ENCODE measurements at regions not wholly inside any gene's neighbourhood (a gene's known extent, or its start where the extent isn't known, plus 50 kb on each side); places are given as distances from the start of the nearest gene placed in this dataset.
"Not testable (repeated sequence)": the region's sequence is repeated elsewhere in the genome, so short reads cannot be mapped to it uniquely, and the experiment has no call there.

DNA sequence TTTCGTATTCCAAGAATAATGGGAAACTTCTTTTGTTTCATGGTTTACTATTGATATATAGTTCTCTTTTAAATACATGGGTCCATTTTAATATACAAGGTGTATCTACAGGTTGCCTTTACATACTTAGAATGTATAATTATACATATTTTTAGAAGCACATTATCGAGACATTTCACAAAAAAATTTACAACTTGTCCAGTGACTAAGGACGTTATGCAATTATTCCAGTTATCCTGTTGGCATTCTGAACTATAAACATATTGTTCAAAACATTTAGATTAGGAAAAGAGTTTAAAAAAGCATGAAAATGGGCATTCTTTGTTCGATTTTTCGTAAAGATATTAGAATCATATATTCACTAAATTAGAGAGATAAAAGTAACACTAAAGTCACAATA, 344.6 kb upstream of the TMEFF2 start:
- no peak for DNase-seq

GRCh38 chr2:192536922-192537624, 342.3 kb upstream of the TMEFF2 start:
- DNase-seq, result no peak

DNA sequence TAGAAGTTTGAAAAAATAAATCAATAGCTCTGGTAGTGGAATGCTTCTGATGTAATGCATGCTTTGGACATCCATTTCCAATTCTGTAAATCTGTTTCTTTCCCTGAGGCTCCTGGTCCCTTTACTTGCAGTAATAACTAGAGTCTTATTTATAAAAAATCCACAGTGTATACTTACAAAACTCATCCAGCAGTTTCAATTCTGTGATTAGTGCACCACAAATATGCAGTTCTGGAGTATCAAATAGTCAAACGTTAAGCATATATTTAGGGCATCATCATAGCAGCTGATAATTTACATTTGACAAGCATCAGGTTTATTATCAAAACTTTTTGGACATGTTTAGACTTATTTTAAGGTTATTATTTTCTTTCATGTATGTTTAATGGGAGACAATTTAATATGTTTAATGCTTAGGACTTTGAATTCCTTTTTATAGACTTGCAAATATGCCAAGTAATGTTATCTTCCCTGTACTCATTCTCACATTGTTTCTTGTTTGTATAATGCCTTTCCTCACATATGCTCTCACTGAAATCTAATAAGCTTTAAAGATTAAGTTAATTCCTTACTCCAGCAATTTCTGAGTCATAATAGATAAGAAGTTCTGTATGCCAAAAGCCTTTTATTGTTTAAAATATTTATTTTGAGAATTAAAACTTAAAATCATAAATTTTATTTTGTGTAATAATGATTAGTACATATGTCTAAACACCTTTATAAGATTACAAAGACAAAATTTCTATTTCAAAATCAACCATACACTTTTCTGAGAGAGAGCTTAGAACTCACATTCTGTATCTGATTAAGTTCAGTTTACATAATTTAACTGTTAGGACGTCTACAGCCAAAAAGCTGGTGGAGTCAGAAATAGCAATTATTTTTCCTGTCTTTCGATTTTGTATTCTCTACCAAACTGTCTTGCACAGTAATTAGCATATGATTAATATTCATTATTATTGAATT, 341.5 kb upstream of the TMEFF2 start:
- peak; percentile 1 for DNase-seq

DNA sequence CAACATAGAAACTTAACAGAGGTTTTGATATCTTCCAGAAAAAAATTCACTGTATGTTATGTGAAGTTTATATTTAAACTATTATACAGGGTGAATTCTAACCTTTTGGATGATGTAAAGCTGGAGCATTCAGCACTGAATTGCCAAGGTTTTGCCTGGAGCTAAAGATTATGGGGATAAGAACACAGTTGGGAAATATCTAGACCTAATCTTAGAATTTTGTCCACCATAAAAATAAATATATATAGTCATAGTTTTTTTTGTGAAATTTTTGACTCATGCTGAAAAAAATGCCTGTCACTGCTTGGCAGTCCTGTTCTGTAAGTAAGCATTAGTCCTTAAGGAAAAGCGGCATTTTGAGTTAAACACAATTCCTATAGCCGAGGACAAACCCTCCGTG, 339.3 kb upstream of the TMEFF2 start:
- no peak for DNase-seq

DNA sequence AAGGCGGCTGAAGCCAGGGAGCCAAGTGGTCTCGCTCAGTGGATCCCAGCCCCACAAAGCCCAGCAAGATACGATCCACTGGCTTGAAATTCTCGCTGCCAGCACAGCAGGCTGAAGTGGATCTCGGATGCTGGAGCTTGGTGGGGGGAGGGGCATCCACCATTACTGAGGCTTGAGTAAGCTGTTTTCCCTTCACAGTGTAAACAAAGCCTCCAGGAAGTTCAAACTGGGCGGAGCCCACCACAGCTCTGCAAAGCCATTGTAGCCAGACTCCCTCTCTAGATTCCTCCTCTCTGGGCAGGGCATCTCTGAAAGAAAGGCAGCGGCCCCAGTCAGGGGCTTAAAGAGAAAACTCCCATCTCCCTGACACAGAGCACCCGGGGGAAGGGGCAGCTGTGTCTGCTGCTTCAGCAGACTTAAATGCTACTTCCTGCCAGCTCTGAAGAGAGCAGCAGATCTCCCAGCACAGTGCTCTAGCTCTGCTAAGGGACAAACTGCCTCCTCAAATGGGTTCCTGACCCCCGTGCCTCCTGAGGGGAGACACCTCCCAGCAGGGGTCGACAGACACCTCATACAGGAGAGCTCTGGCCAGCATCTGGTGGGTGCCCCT, 330.0 kb upstream of the TMEFF2 start:
- DNase-seq, result not testable (repeated sequence)

DNA sequence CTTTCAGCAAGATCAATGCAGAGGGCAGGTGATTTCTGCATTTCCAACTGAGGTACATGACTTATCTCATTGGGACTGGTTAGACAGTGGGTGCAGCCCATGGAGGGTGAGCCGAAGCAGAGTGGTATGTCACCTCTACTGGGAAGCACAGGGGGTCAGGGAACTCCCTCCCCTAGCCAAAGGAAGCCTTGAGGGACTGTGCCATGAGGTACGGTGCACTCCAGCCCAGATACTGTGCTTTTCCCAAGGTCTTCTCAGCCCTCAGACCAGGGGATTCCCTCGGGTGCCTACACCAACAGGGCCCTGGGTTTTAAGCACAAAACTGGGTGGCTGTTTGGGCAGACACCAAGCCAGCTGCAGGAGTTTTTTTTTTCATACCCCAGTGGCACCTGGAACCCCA, 329.5 kb upstream of the TMEFF2 start:
- DNase-seq, result not testable (repeated sequence)

- no peak for DNase-seq
These were observed 321.2 kb upstream of the TMEFF2 start for GRCh38 chr2:192515937-192516336.

DNA sequence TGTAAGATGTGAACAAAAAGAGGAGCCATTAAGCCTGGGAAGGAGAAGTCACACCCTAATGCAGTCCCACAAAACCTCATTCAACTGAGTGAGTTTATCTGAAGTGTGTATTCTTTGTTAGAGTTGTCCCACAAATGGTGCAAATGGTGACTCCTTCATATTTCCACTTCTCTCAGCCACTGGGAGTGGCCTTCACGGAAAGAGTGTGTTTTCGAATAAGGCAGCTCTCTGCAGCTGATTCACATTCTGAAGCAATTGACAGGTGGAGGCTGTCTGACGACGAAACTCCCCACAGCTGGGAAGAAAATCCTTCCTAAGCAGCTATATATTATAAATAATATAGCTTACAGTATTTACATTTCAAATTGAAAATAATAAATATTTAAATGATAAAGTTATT, 318.8 kb upstream of the TMEFF2 start:
- no peak for DNase-seq

- DNase-seq, result not testable (repeated sequence)
These were observed 313.2 kb upstream of the TMEFF2 start for GRCh38 chr2:192507836-192508450.

GRCh38 chr2:192500550-192501200, 305.9 kb upstream of the TMEFF2 start:
- no peak for DNase-seq

DNA sequence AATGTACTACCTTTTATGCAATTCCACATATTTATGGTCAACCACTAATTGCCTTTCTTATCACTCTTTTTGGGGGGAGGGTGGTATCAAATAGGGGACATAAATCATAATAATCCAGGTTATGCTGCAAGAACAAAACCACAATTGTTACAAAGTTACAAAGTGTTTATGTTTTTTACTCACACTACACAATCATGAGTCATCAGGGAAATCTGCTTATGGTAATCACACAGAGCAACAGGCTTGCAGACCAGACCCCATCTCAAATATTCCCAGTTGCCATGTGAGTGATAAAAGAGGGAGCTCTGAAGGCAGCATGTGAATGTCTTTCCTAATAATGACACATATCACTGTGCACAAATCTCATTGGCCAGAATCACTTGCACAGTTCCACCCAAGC, 304.7 kb upstream of the TMEFF2 start:
- no peak for DNase-seq

DNA sequence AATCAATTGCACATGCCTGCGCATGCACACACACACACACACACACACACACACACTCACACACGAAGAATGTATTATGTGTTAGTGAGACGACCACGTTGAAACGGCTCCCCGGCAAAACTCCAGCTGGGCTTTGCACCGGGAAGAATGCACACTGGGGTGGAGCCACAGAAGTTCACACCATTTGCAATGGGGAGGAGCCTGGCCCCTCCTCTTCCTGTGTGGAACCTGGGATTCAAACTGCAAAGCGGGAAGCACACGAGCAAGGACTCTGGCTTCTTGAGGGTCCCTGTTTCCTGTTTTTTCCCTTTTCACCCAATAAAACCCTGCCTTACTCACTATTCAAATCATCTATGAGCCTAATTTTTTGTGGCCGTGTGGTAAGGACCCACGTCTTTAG, 304.0 kb upstream of the TMEFF2 start:
- no peak for DNase-seq

DNA sequence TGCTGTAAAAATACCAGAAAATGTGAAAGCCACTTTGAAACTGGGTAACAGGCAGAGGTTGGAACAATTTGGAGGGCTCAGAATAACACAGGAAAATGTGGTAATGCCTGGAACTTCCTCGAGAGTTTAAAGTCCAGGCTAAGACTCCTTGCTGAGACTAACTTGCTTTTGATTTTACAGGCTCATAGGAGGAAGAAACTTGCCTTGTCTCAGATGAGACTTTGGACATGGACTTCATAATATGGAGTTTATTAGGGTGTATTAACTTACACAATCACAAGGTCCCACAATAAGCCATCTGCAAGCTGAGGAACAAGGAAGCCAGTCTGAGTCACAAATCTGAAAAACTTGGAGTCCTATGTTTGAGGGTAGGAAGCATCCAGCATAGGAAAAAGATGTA, 293.4 kb upstream of the TMEFF2 start:
- DNase-seq, result not testable (repeated sequence)

- no peak for DNase-seq
These were observed 292.9 kb upstream of the TMEFF2 start for GRCh38 chr2:192487636-192488035.

- DNase-seq, result no peak
These were observed 290.2 kb upstream of the TMEFF2 start for GRCh38 chr2:192484903-192485302.

DNA sequence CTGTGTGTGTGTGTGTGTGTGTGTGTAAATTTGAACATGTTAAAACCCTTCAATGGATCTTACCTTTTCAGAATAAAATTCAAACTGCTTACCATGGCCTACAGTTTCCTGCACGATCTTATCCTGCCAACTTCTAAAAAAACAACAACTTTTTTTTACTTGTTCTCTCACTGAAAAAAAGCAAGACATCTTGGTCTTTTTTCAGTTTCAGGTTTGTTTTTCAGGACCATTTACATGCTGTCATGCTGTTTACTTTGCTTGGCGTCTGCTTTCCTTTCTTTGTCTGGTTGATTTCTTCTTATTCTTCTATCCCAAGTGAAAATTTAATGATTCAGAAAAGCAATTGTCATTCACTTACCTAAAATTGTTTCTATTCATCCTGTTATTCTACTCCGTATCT, 286.3 kb upstream of the TMEFF2 start:
- no peak for DNase-seq

- no peak for DNase-seq
These were observed 278.6 kb upstream of the TMEFF2 start for GRCh38 chr2:192473331-192473730.

DNA sequence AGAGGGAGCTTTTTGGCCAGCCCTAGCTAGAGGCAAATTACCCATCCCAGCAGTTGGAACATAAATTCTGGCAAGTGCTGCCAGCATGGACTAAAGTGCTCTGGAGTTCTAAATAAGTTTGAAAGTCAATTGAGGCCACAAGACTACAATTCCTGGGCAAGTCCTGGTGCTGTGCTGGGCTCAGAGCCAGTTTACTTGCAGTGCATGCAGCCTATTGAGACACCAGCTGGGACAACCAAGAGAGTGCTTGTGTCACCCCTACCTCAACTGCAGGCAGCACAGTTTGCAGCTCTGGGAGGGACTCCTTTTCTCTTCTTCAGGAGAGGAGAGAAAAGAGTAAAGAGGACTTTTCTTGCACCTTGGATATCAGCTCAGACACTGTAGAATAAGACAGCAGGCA, 277.2 kb upstream of the TMEFF2 start:
- DNase-seq, result no peak

DNA sequence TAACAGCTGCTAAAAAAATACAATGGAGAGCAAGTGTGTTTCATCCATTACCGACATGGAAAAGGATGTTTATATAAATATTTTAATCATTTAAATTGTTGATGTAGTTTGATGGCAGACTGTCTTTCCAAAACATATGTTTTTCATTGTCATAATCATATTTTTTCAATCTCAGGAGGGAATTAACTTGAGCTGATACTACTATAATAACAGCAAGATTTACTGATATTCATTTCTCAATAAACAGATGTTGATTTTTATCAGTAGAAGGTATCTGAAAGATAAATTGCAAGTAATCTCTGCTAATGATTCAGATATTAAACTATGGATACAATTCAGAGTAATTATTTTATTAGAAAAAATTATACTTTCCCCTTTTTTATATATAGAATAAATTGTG, 274.9 kb upstream of the TMEFF2 start:
- no peak for DNase-seq

DNA sequence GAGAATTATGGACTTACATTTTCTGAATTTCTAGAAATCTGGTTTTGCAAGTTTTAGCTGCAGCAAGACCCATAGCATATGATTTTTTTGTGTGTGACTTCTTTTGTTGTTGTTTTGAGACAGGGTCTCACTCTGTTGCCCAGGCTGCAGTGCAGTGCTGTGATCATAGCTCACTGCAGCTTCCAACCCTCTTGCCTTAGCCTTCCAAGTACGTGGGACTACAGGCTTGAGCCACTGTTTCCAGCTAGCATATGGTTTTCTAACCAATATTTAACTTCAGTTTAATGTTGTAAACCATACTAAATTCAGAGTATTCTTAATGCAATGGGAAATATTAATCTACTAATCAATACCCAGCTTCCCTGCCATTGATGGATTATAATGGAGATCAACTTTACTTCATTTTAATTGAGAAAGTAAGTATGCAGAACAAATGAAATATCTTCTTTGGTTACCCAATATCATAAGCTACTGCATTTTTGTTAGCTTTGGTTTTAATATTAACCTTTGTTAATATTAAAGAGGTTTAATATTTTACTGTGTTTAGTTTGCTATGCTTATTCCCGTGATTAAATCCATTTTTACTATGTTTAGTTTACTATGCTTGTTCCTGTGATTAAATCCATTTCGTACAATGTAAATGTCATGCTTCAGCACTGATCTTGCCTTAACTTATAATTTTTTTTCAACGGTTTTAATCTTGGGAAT, 273.4 kb upstream of the TMEFF2 start:
- no peak for DNase-seq

- no peak for DNase-seq
These were observed 270.4 kb upstream of the TMEFF2 start for GRCh38 chr2:192465141-192465540.

DNA sequence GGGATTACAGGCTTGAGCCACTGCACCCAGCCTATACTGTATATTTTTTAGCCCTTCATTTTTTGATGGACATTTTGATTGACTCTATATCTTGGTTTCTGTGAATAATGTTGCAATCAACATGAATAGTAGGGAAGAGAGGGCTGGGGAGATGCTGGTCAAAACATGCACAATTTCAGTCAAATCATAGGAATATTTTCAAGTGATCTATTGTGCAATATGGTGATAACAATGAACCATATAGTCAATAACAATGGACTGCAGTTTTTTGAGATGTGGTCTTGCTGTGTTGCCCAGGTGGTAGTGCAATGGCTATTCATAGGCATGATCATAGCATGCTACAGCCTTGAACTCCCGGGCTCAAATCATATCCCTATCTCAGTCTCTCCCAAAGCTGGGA, 264.7 kb upstream of the TMEFF2 start:
- DNase-seq, result no peak

Data from NCI-H524 treated with DMSO at 0.1 percent for 48 hours (cell line).